ENCODE measurements at regions not wholly inside any gene's neighbourhood (a gene's known extent, or its start where the extent isn't known, plus 50 kb on each side); places are given as distances from the start of the nearest gene placed in this dataset.
A peak's percentile ranks its signal among the peaks of the same experiment; 100 is the strongest.

DNA sequence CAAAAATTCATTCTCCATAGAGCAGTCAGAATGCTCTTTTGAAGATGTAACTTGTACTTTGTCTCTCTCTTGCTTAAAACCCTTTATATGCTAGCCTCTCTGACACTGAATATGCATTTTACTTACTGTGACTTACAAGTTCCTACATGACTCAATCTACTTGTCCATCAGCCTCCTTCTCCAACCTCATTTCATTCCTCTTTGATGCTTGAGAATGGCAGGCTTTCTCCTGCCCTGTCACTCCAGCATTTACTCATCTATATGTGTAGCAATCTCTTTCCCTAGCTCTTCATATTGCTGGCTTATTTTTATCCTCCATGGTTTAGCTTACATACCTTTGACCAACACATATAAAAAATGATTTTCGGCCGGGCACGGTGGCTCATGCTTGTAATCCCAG lies 561.9 kb downstream of the CCER1 start:
- no peak for DNase-seq

GRCh38 chr12:90390947-90391346 lies 564.0 kb downstream of the CCER1 start:
- DNase-seq = no peak

- DNase-seq = no peak
These were observed 586.9 kb downstream of the CCER1 start for GRCh38 chr12:90368081-90368480.

GRCh38 chr12:90366286-90366685 lies 588.7 kb downstream of the CCER1 start:
- peak; percentile 56 for DNase-seq

- no peak for DNase-seq
These were observed 594.7 kb downstream of the CCER1 start for GRCh38 chr12:90360300-90360699.

GRCh38 chr12:90355711-90356355 lies 599.1 kb downstream of the CCER1 start:
- no peak for DNase-seq

GRCh38 chr12:90343966-90344365 lies 611.0 kb downstream of the CCER1 start:
- DNase-seq = no peak

- no peak for DNase-seq
These were observed 612.9 kb downstream of the CCER1 start for GRCh38 chr12:90342081-90342480.

GRCh38 chr12:90339837-90340236 lies 615.1 kb downstream of the CCER1 start:
- no peak for DNase-seq

DNA sequence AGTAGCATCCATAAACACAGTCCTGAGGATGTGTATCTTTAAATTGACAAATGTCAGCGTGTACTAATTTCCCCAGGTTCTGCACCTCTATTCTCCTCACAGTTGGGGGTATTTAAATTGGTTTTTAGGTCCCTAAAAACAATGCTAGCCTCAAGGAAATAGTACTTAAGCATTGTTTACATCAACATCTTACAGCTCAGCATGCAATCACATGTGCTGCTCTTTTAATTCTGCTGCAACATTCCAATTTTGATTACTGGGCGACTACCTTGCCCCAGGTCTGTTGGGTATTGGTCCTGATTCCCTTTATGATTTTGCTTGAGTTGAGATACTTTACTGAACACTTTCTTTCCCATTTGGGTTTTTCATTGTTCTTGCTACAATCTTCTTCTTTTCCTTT lies 616.6 kb downstream of the CCER1 start:
- no peak for DNase-seq

GRCh38 chr12:90337018-90337417 lies 618.0 kb downstream of the CCER1 start:
- no peak for DNase-seq

DNA sequence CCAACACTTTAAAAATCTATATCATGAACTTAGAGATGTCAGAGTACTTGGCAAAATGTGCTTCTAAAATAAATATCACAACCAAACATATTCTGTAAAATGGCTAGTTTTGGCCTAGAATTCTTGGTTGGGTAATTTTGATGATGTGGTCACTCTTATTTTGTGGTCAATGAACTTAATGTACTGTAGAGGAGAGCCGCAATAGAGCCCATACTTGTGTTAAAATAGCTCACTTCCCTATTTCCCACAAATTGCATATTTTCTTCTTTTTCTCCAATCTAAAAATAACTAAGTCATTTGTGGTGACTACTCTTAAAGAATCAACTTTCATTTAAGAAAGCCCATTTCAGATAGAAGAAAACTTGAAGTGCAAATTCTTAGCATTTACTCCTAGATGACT lies 619.4 kb downstream of the CCER1 start:
- no peak for DNase-seq

DNA sequence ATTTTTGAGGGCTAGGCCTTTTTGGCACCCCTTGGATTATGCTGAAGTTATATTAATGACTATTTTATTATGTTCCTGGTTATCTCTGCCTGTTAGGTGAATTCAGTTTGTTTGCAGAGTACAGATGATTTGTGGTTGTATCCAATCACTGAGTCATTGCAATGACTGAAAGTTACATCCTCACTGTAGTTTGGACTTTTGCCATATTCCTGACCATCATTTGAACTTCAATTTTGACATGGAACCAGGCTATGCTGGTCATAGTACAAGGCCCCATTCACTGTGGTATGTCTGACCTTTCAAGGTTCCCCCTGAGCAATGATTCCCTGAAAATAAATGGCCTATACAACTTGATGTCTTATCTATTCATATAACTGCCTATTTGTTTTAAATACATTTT lies 621.0 kb downstream of the CCER1 start:
- DNase-seq = no peak

DNA sequence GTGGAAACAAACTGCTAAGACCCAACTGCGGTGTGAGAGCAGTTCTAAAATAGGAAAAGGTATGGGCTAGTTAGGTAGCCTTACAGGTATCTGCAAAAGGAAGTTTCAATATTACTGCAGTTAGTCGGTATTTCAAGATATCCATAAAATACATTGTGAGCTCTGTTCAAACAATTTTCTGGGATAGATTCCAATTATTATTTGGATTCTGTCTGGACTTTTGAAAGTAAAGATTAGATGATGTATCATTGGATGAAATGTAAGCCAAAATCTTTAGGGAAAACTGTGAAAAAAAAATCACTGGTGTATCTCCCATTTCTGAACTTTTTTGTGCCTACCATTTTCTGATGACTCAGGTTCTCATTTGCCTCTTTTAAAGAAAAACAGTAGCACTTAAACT lies 621.6 kb downstream of the CCER1 start:
- DNase-seq = no peak

DNA sequence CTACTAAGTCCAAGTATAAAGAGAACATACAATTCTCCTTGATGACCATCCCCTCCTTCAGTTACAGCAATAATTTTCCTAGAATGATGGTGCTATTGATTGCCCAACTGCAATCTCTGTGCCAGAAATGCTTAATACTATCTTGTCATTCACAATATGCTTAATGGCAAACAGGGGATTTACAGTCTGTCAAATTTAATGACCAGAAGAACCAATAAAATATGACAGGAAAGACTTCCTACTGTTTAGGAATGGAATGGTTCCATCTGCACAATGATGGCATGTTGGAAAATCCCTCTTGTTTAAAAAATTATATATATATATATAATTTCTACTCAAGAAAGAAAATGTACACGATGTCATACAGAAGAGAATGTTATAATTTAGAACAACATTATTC lies 623.2 kb downstream of the CCER1 start:
- no peak for DNase-seq

DNA sequence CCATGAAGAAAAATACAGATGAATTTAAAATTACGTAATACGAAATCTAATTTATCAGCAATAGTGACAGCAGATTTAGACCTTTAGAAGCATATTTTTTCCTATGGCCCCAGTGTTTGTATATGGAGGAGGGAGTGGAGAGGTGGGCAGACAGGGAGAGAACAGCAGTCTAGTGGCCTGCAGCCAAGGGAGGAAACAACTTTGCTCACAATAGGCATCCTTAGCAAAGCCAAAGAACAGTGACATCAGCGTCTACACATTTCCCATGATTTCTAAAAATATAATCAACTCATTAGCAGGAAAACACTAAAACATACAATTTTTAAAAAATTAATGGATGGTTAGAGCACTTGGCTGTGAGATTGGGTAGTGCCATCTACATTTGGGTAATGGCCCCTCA lies 622.6 kb upstream of the ATP2B1 start:
- DNase-seq = no peak

- no peak for DNase-seq
These were observed 619.4 kb upstream of the ATP2B1 start for GRCh38 chr12:90327793-90328743.

GRCh38 chr12:90323217-90323616 lies 614.6 kb upstream of the ATP2B1 start:
- DNase-seq = no peak

DNA sequence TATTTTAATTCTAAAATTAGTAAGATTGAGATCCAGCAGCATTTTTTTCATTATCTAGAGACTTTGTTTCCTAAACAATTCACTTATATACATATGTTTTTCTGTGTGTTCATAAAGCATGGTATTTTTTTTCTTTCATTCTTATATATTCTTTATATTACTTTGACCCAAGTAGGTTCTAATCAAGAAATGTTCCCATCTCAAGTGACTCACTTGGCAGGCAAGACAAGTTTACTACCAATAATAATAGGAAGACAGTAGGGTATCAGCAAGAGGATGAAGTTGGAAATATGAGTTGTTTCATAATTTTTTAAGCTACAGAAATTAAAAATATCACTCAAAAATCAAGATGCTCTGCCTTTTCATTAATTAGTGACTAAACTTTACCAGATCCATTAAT lies 613.4 kb upstream of the ATP2B1 start:
- no peak for DNase-seq

DNA sequence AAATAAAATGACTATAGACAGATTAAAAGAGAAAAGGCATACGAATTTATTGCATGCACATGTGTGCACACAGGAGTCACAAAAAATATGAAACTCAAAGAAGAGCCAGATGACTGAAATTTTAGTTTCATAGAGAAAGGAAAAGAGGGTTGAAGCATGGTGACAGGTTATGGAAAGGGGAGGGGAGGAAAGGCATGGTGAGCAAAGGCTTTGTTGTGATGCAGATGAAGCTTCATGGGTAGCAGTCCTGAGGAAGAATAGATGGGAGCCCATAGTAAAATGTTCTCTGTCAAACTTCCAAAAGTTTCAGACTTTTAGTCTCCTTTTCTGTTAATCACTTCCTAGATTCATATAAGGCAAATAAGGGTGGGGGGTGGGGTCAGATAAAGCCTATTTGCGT lies 612.7 kb upstream of the ATP2B1 start:
- no peak for DNase-seq

DNA sequence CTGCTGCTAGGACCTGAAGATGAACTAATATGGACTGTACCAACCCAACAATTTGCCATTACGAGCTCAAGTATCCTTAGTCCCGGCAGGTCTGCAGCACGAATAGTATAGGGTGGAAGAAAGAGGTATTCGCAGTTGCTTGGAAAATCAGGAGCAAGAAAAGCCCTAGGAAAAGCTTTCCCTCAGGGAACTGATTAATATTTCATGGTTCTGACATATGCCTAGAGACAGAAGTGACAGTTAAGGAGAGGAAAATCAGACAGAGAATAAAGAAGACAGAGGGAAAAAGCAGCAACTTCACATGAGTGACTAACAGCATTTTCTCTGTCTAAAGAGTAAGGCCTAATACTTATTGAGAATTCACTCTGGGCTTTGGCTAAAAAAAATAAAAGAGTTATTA lies 602.9 kb upstream of the ATP2B1 start:
- DNase-seq = no peak

DNA sequence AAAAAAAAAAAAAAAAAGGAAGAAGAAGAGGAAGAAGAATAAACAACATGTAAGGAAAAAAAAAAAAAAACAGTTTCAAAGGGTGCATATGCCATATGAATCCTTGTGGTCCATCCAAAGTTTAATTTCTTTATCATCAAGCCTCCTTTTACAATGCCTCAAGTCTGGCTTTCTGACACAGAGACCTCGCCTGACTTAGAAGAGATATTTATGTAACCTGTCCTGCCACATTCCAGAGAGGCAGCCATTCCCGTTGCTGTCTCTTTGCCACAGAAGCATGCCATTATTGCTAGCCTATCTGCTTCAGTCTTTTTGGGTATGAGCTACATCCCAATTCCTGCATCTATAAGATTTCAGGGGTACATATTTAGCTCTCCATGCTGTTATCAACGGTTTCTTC lies 596.7 kb upstream of the ATP2B1 start:
- DNase-seq = no peak

DNA sequence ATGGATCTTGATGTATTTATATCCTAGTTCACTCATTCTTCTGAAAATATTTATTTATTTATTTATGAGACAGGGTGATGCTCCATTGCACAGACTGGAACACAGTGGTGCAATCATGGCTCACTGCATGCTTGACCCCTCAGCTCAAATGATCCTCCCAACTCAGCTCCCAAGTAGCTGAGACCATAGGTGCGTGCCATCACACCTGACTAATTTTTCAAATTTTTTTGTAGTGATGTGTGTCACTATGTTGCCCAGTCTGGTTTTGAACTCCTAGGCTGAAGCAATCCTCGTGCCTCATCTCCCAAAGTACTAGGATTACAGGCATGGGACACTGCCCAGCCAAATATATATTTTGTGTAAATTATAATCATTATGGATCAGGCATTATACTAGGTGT lies 595.6 kb upstream of the ATP2B1 start:
- no peak for DNase-seq

GRCh38 chr12:90303771-90304170 lies 595.1 kb upstream of the ATP2B1 start:
- no peak for DNase-seq
